Neural cell (in vitro differentiated cells): ENCODE measurements at regions not wholly inside any gene's neighbourhood (a gene's known extent, or its start where the extent isn't known, plus 50 kb on each side); places are given as distances from the start of the nearest gene placed in this dataset.

Experiments used
- EP300 ChIP-seq: fragments of 450-650 bp; conservative IDR thresholded peaks from 2 replicates; pipeline ENCODE4 v1.6.1; 2014; ENCODE audit warnings: antibody characterized with exemption, mild to moderate bottlenecking, moderate library complexity; ENCODE audit not compliant: poor library complexity, severe bottlenecking
- POLR2AphosphoS5 ChIP-seq: IDR thresholded peaks from 2 replicates; pipeline ENCODE4 v1.6.1; 2012
- RAD21 ChIP-seq: fragments of 450-650 bp; conservative IDR thresholded peaks from 2 replicates; pipeline ENCODE4 v1.6.1; 2014; ENCODE audit warnings: antibody characterized with exemption, mild to moderate bottlenecking, moderate library complexity
- SMC3 ChIP-seq: fragments of 450-650 bp; conservative IDR thresholded peaks from 2 replicates; pipeline ENCODE4 v1.6.1; 2014; ENCODE audit warnings: antibody characterized with exemption, mild to moderate bottlenecking, moderate library complexity; ENCODE audit not compliant: poor library complexity
- TF ChIP-seq, protein P1 (sequence below): fragments of 450-650 bp; IDR thresholded peaks from 2 replicates; pipeline ENCODE4 v1.5.1; 2014; ENCODE audit warnings: antibody characterized with exemption, mild to moderate bottlenecking, moderate library complexity; ENCODE audit not compliant: poor library complexity, severe bottlenecking
- TF ChIP-seq, protein P2 (sequence below): IDR thresholded peaks from 2 replicates; pipeline ENCODE4 v1.6.1; 2012; ENCODE audit warnings: borderline replicate concordance

DNA sequence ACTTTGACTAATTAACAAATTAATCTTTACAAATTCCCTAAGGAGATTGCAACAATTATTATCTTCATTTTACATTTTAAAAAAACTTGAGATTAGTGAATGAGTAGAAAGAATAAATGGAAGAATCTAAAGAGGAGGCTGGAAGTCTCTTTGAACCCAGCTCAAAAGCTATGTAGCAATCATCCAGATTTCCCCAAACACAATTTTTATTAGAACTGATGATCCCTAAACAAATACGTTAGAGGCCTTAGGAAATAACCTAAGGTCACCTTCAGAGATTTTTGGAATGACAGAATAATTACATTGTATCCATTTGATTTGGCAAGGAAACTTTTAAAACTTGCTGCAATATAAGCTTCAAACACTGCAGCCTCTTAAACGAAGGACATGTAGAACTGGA, 242.4 kb upstream of the LYPLAL1 start:
- TF ChIP-seq POLR2AphosphoS5 (no peak), SMC3 (no peak), EP300 (no peak), RAD21 (no peak)
- TF ChIP-seq, protein P1, sequence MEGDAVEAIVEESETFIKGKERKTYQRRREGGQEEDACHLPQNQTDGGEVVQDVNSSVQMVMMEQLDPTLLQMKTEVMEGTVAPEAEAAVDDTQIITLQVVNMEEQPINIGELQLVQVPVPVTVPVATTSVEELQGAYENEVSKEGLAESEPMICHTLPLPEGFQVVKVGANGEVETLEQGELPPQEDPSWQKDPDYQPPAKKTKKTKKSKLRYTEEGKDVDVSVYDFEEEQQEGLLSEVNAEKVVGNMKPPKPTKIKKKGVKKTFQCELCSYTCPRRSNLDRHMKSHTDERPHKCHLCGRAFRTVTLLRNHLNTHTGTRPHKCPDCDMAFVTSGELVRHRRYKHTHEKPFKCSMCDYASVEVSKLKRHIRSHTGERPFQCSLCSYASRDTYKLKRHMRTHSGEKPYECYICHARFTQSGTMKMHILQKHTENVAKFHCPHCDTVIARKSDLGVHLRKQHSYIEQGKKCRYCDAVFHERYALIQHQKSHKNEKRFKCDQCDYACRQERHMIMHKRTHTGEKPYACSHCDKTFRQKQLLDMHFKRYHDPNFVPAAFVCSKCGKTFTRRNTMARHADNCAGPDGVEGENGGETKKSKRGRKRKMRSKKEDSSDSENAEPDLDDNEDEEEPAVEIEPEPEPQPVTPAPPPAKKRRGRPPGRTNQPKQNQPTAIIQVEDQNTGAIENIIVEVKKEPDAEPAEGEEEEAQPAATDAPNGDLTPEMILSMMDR = no peak
- TF ChIP-seq, protein P2, sequence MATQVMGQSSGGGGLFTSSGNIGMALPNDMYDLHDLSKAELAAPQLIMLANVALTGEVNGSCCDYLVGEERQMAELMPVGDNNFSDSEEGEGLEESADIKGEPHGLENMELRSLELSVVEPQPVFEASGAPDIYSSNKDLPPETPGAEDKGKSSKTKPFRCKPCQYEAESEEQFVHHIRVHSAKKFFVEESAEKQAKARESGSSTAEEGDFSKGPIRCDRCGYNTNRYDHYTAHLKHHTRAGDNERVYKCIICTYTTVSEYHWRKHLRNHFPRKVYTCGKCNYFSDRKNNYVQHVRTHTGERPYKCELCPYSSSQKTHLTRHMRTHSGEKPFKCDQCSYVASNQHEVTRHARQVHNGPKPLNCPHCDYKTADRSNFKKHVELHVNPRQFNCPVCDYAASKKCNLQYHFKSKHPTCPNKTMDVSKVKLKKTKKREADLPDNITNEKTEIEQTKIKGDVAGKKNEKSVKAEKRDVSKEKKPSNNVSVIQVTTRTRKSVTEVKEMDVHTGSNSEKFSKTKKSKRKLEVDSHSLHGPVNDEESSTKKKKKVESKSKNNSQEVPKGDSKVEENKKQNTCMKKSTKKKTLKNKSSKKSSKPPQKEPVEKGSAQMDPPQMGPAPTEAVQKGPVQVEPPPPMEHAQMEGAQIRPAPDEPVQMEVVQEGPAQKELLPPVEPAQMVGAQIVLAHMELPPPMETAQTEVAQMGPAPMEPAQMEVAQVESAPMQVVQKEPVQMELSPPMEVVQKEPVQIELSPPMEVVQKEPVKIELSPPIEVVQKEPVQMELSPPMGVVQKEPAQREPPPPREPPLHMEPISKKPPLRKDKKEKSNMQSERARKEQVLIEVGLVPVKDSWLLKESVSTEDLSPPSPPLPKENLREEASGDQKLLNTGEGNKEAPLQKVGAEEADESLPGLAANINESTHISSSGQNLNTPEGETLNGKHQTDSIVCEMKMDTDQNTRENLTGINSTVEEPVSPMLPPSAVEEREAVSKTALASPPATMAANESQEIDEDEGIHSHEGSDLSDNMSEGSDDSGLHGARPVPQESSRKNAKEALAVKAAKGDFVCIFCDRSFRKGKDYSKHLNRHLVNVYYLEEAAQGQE = no peak
